RWPE2 (cell line): ENCODE measurements at regions not wholly inside any gene's neighbourhood (a gene's known extent, or its start where the extent isn't known, plus 50 kb on each side); places are given as distances from the start of the nearest gene placed in this dataset.

Experiments used
- ATAC-seq: fragments of 200-7000 bp; cut with Tn5 transposase; 3 replicates; pipeline ENCODE4 v1.9.1; 2021; ENCODE audit warnings: low read depth
- DNase-seq: peaks from one replicate; pipeline ENCODE4 v3.0.0-alpha.2; 2020; ENCODE audit warnings: low spot score
- H3K27ac ChIP-seq: fragments of 450-650 bp; 2 replicates; pipeline ENCODE4 v1.5.1; 2017; ENCODE audit warnings: mild to moderate bottlenecking; ENCODE audit not compliant: poor library complexity, severe bottlenecking
- H3K27me3 ChIP-seq: fragments of 250-450 bp; sonication (Bioruptor Pico); 2 replicates; pipeline ENCODE4 v1.5.1; 2021; ENCODE audit warnings: mild to moderate bottlenecking, moderate library complexity; ENCODE audit not compliant: insufficient read depth, poor library complexity, severe bottlenecking
- H3K36me3 ChIP-seq: fragments of 250-450 bp; sonication (Bioruptor Pico); 2 replicates; pipeline ENCODE4 v1.5.1; 2020; ENCODE audit warnings: low read depth, mild to moderate bottlenecking, moderate library complexity
- H3K4me1 ChIP-seq: fragments of 250-450 bp; sonication (Bioruptor Pico); 2 replicates; pipeline ENCODE4 v1.5.1; 2021; ENCODE audit warnings: mild to moderate bottlenecking, moderate library complexity; ENCODE audit not compliant: insufficient read depth, poor library complexity, severe bottlenecking
- H3K4me3 ChIP-seq: fragments of 250-450 bp; sonication (Bioruptor Pico); 2 replicates; pipeline ENCODE4 v1.5.1; 2021; ENCODE audit warnings: mild to moderate bottlenecking, moderate library complexity; ENCODE audit not compliant: severe bottlenecking
- H3K9me3 ChIP-seq: fragments of 250-450 bp; sonication (Bioruptor Pico); 2 replicates; pipeline ENCODE4 v1.5.1; 2021; ENCODE audit warnings: mild to moderate bottlenecking, moderate library complexity; ENCODE audit not compliant: severe bottlenecking
- TF ChIP-seq, protein P1 (sequence below): fragments of 450-650 bp; IDR thresholded peaks from one replicate; pipeline ENCODE4 v1.5.1; 2017; ENCODE audit warnings: mild to moderate bottlenecking, moderate library complexity; ENCODE audit not compliant: poor library complexity, severe bottlenecking

DNA sequence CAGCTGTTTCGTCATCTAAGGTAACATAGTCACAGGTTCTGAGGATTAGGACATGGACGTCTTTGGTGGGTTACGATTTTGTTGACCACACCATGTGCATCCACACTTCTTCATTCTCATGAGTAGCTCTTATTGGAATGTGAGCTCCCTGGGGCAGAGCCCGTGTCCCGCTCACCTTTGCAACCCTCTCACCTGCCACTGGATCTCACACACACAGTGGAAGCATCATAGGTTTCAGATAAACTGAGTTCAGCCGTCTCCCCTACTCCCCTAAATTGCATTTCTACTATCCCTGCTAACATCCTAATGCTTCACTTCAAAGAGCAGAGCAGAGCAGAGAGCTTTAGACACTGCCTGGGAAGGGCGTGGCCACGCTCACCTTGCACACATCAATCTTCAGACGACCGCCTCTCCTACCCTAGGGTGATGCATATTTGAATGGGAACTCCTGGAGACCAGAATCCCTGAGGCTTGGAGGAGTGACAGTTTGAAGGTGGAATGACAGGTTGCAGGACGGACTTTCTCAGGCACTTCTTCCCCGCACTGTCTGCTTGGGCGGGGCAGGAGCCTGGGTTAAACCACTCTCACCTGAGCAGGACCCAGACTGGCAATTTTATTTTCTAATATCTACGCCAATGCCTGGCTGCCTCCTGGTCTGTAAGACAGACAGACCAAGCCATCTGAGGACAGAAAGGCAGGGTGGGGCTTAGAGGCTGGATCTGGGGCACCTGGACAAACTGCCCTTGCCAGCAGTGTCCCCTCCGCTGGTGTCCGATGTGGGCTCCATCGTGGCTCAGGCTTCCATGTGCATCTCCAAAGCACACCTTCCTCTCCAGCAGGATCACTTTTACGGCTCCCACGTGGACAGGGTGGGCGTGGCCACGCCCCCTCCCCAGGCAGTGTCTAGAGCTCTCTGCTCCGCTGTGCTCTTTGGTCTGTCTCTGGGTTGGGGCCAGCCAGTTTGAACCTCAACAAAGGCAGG, 229.5 kb upstream of the COPS8 start:
- no peaks in the 10 kb centered on the region for H3K9me3 ChIP-seq
- DNase-seq: no peak
- no peak overlapping the region for H3K27ac ChIP-seq
- H3K27me3 ChIP-seq: no peaks in the 10 kb centered on the region
- no peaks in the 10 kb centered on the region for H3K4me1 ChIP-seq
- no peak for ATAC-seq
- H3K36me3 ChIP-seq: no peaks in the 10 kb centered on the region
- TF ChIP-seq, protein P1, sequence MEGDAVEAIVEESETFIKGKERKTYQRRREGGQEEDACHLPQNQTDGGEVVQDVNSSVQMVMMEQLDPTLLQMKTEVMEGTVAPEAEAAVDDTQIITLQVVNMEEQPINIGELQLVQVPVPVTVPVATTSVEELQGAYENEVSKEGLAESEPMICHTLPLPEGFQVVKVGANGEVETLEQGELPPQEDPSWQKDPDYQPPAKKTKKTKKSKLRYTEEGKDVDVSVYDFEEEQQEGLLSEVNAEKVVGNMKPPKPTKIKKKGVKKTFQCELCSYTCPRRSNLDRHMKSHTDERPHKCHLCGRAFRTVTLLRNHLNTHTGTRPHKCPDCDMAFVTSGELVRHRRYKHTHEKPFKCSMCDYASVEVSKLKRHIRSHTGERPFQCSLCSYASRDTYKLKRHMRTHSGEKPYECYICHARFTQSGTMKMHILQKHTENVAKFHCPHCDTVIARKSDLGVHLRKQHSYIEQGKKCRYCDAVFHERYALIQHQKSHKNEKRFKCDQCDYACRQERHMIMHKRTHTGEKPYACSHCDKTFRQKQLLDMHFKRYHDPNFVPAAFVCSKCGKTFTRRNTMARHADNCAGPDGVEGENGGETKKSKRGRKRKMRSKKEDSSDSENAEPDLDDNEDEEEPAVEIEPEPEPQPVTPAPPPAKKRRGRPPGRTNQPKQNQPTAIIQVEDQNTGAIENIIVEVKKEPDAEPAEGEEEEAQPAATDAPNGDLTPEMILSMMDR: no peak
- no peak overlapping the region for H3K4me3 ChIP-seq

DNA sequence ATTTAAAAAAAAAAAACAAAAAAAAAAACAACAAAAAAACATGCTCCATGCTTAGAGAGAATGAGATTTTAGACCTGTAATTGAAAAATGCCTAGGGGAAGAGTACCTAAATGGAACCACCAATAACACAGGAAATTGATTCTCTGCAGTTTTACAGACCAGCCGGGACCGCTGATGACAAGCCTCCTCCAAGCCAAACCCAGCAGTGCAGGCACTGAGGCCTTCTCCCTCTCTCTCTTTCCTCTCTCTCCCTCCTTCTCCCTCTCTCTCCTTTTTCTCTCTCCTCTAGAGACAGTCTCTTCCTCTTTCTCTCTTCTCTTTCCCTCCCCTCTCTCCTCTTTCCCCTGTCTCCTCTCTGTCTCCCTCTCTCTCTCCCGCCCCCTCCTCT, 228.8 kb upstream of the COPS8 start:
- Histone ChIP-seq H3K4me1 (no peaks in the 10 kb centered on the region), H3K27me3 (no peaks in the 10 kb centered on the region), H3K27ac (no peak overlapping the region), H3K36me3 (no peaks in the 10 kb centered on the region), H3K9me3 (no peaks in the 10 kb centered on the region), H3K4me3 (no peak overlapping the region)
- DNase-seq (no peak), ATAC-seq (no peak)
- TF ChIP-seq, protein P1: no peak

DNA sequence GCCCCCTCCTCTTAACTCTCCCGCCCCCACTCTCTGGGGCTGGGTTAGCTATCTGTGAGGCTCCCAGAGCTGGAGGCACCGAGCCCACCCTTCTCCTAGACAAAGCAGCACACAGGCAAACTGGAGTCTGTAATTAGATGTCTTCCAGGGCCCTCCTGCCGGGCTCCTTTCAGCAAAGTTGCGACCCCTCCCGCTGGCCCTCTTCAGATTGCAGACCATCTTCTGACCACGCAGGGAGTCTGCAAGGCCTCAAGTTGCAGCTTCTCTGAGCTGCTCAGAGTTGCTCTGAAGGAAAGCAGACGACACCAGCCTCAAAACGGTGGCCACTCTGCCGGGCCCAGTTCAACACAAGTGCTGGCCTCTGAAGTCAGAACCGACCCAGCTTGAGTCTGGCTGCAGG, 228.4 kb upstream of the COPS8 start:
- H3K27me3 ChIP-seq: no peaks in the 10 kb centered on the region
- H3K36me3 ChIP-seq: no peaks in the 10 kb centered on the region
- no peaks in the 10 kb centered on the region for H3K4me1 ChIP-seq
- no peak overlapping the region for H3K4me3 ChIP-seq
- H3K9me3 ChIP-seq: no peaks in the 10 kb centered on the region
- ATAC-seq: no peak
- H3K27ac ChIP-seq: no peak overlapping the region
- DNase-seq: no peak
- TF ChIP-seq, protein P1: no peak

DNA sequence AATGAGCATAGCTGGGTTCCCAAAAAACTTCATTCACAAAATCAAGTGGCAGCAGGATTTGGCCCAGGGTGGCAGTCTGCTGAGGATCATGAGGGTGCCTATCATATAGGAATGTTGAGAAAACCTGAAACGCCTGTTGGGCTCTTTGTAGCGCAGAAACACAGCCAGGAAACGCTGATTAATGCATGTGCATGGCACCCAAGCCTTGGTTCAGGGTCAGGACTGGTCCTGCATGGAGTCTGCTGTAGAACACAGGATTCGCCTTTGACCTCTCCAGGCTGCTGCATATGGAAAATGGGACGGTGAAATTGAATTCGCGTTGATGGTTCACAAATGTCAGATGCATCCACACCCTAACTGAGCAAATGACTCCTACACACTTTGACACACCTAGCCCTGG, 227.9 kb upstream of the COPS8 start:
- no peaks in the 10 kb centered on the region for H3K27me3 ChIP-seq
- no peak overlapping the region for H3K4me3 ChIP-seq
- TF ChIP-seq, protein P1: no peak
- H3K4me1 ChIP-seq: no peaks in the 10 kb centered on the region
- no peak overlapping the region for H3K27ac ChIP-seq
- H3K36me3 ChIP-seq: no peaks in the 10 kb centered on the region
- no peak for ATAC-seq
- no peaks in the 10 kb centered on the region for H3K9me3 ChIP-seq
- DNase-seq: no peak

DNA sequence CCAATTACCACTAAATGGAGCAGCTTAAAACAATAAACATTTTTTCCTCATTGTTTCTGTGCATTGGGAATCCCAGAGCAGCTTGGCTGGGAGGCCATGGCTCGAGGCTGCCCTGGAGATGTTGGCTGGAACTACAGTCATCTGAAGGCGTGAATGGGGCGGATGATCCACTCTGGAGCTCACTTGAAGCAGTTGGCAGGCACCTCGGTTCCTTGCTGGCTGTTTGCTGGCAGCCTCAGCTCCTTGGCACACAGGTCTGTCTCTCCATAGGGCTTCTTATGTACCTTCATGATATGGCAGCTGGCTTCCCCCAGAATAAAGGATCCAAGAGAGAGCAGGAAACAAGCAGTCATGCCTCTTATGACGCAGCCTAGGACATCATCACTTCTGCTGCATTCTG, 227.0 kb upstream of the COPS8 start:
- H3K4me3 ChIP-seq: no peak overlapping the region
- H3K27ac ChIP-seq: no peak overlapping the region

More for the DNA sequence above, 227.0 kb upstream of the COPS8 start:
- Histone ChIP-seq H3K36me3 (no peaks in the 10 kb centered on the region), H3K9me3 (no peaks in the 10 kb centered on the region), H3K27me3 (no peaks in the 10 kb centered on the region), H3K4me1 (peaks cover 3% of the 10 kb centered on the region)
- ATAC-seq (no peak), DNase-seq (no peak)
- TF ChIP-seq, protein P1: no peak
